ENCODE measurements at regions not wholly inside any gene's neighbourhood (a gene's known extent, or its start where the extent isn't known, plus 50 kb on each side); places are given as distances from the start of the nearest gene placed in this dataset.

DNA sequence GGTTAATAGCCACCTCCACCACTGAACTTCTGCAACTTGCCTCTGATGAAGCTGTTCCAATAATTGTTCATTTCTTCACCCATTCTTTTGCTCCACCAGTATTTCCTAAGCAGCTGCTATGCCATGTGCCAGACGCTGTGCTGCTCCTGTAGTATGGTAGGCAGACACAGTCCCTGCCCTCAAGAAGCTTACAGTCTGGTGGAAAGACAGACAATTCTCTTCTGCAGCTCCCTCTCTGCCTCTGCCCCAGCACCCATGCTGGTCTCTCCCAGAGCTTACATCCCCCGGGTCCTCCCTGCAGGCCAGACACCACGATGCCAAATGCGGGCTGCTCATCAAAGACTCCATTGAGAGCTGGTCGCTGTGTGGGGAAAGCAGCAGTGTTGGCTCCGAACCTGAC lies 111.6 kb upstream of the ESRRB start:
- TF ChIP-seq, protein P1, sequence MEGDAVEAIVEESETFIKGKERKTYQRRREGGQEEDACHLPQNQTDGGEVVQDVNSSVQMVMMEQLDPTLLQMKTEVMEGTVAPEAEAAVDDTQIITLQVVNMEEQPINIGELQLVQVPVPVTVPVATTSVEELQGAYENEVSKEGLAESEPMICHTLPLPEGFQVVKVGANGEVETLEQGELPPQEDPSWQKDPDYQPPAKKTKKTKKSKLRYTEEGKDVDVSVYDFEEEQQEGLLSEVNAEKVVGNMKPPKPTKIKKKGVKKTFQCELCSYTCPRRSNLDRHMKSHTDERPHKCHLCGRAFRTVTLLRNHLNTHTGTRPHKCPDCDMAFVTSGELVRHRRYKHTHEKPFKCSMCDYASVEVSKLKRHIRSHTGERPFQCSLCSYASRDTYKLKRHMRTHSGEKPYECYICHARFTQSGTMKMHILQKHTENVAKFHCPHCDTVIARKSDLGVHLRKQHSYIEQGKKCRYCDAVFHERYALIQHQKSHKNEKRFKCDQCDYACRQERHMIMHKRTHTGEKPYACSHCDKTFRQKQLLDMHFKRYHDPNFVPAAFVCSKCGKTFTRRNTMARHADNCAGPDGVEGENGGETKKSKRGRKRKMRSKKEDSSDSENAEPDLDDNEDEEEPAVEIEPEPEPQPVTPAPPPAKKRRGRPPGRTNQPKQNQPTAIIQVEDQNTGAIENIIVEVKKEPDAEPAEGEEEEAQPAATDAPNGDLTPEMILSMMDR (IDR thresholded peaks at IDR 0.05; ENCODE audit: insufficient read depth, low read length, missing control alignments), result no peak
- no peak for DNase-seq (ENCODE audit: low read depth, low spot score)
- H3K4me3 ChIP-seq (ENCODE audit: low read depth, low read length), result no peak overlapping the region
- CTCF ChIA-PET, result no interaction called here
- POLR2A ChIA-PET, result no interaction called here

DNA sequence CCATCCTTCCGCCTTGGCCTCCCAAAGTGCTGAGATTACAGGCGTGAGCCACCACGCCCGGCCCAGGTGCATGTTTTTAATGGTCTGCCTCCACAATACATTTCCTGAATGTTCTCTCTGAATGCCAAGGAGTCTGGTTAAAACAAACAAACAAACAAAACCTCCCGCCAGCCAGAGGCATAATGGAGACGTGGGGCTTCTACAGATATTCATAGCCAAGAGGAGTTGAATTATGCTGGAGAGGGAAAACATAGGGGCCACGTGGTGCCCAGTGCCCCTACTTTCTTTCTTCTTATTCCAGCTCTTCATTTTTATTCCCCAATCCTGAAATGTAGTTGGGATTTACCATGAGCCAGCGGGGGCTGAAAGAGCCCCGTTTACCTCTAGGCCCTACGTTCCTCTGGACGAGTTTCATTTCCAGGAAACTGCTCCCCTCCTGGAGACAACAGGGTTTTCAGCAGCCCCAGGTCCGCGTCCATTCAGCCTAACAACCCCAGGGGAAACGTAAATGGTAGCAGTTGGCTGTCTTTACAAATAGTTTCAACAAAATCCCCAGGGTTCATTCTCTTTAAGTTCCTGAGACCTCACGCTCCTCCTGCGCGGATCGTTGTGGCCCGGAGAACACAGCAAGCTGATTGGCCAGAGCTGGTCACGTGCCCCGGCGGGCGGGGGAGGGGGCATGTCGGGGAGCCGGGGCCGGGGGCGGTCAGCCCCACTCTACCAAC lies 108.5 kb upstream of the ESRRB start:
- peak overlapping the region; percentile 53 for H3K4me3 ChIP-seq (ENCODE audit: low read depth, low read length)
- no peak for DNase-seq (ENCODE audit: low read depth, low spot score)
- ChIA-PET POLR2A (no interaction called here), CTCF (interaction anchor here (0.8 to 1.1 kb wide), 2 partner anchors 10 to 19 kb away, joined by 3 read pairs; no protein-coding TSS in a partner anchor)
- TF ChIP-seq, protein P1 (IDR thresholded peaks at IDR 0.05; ENCODE audit: insufficient read depth, low read length, missing control alignments), result no peak

DNA sequence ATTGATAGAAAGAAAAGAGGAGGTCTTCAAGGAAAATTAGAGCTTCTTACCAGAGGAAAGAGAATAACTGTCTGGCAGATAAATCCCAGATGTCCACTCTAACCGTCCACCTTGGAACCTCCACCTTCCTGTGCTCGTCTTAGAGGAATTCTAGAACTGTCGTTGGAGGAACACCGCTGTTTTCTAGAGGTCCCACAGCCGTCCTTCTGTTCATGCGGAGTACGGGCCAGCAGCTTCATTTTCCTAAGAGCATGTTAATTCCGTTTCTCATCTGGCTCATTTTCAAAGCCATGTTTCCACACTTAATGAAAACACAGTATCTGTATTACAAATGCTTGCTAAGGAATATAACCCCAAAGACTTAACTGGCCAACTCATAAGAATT lies 107.9 kb upstream of the ESRRB start:
- ChIA-PET POLR2A (no interaction called here), CTCF (interaction anchor here (1.1 kb wide), 1 partner anchor 11 kb away, joined by 3 read pairs; no protein-coding TSS in a partner anchor)
- H3K4me3 ChIP-seq (ENCODE audit: low read depth, low read length), result peak overlapping the region; percentile 53
- DNase-seq (ENCODE audit: low read depth, low spot score), result no peak
- TF ChIP-seq, protein P1 (IDR thresholded peaks at IDR 0.05; ENCODE audit: insufficient read depth, low read length, missing control alignments), result no peak

DNA sequence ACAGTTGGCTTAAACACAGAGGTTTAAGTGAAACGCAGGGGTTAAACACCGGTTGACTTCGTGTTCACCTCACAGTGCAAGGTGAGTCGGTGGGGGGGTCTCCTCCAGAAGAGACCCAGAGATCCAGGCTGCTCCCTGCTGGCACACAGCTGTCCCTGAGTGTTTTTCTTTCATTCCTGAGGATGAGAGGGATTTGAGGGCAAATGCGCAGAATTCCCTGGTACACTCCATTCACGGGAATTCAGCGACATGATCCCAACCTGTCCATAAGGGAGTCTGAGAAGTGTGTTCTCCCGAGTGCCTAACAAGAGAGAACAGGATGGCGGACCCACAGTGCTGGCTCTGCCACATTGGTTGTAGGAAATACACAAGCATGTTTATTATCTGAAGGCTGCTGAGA lies 107.2 kb upstream of the ESRRB start:
- ChIA-PET CTCF (no interaction called here), POLR2A (no interaction called here)
- no peak overlapping the region for H3K4me3 ChIP-seq (ENCODE audit: low read depth, low read length)
- TF ChIP-seq, protein P1 (IDR thresholded peaks at IDR 0.05; ENCODE audit: insufficient read depth, low read length, missing control alignments), result no peak
- DNase-seq (ENCODE audit: low read depth, low spot score), result no peak

DNA sequence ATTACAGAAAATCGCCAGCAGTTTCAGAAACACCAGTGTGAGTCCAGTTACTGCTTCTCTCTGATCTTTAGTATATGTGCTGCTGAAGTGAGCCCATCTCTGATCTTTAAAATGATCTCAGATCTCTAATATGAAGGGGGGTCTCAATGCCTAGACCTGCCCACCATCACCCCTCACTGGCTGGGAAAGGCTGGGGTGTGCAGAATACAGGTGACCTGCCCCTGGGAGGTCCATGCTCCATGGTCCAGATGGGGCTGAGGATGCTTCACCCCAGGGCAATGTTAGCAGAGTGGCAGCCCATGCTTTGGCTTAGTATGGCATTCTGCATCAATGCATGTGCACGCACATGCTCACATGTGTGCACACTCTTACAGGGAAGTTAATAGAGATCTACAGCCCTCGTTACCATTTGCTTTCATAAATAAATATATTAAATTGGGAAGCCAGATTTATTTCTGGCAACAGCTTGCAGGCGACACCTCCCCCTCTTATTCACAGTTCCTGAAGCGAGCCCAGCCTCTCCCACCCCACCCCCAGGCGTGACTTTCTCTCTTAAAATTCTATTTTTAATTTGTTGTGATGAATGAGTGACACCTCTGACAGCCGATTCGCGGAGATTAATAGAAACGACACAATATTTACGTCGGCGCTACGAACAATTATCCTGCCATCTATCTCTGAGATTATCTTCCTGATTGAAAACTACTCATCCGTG lies 104.7 kb upstream of the ESRRB start:
- no peak for DNase-seq (ENCODE audit: low read depth, low spot score)
- TF ChIP-seq, protein P1 (IDR thresholded peaks at IDR 0.05; ENCODE audit: insufficient read depth, low read length, missing control alignments), result no peak
- POLR2A ChIA-PET, result no interaction called here
- H3K4me3 ChIP-seq (ENCODE audit: low read depth, low read length), result no peak overlapping the region
- CTCF ChIA-PET, result no interaction called here

DNA sequence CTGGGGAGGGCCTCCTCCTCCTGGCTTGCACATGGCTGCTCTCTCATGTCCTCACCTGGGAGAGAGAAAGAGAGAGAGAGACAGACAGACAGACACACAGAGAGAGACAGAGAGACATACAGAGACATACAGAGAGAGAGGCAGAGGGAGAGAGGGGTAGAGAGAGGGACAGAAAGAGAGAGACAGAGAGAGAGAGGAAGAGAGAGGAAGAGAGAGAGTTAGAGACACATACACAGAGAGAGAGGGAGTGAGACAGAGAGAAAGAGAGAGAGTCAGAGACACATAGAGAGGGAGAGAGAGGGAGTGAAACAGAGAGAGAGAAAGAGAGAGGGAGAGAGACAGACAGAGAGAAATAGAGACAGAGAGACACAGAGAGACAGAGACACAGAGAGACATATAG lies 103.6 kb upstream of the ESRRB start:
- POLR2A ChIA-PET, result no interaction called here
- no peak for DNase-seq (ENCODE audit: low read depth, low spot score)
- TF ChIP-seq, protein P1 (IDR thresholded peaks at IDR 0.05; ENCODE audit: insufficient read depth, low read length, missing control alignments), result no peak

More for the DNA sequence above, 103.6 kb upstream of the ESRRB start:
- CTCF ChIA-PET, result no interaction called here
- H3K4me3 ChIP-seq (ENCODE audit: low read depth, low read length), result no peak overlapping the region
